HUES64 (cell line): ENCODE measurements at regions not wholly inside any gene's neighbourhood (a gene's known extent, or its start where the extent isn't known, plus 50 kb on each side); places are given as distances from the start of the nearest gene placed in this dataset.

Experiments used
- H3K27ac ChIP-seq: 2 replicates; pipeline ENCODE4 v1.7.0; 2013; ENCODE audit warnings: low read depth, low read length, inconsistent platforms
- H3K27me3 ChIP-seq: 2 replicates; pipeline ENCODE4 v1.6.1; 2013; ENCODE audit warnings: mild to moderate bottlenecking, low read length; ENCODE audit not compliant: insufficient read depth
- H3K36me3 ChIP-seq: 2 replicates; pipeline ENCODE4 v1.6.1; 2013; ENCODE audit warnings: mild to moderate bottlenecking, low read length; ENCODE audit not compliant: insufficient read depth
- H3K4me1 ChIP-seq: 2 replicates; pipeline ENCODE4 v1.6.1; 2013; ENCODE audit warnings: mild to moderate bottlenecking, low read length, moderate library complexity; ENCODE audit not compliant: insufficient read depth
- H3K4me3 ChIP-seq: 2 replicates; pipeline ENCODE4 v1.5.1; 2013; ENCODE audit warnings: mild to moderate bottlenecking, low read length, moderate library complexity
- H3K9ac ChIP-seq: 2 replicates; pipeline ENCODE4 v1.6.1; 2013; ENCODE audit warnings: mild to moderate bottlenecking, low read depth, low read length
- H3K9me3 ChIP-seq: 2 replicates; pipeline ENCODE4 v1.6.1; 2013; ENCODE audit warnings: low read depth, low read length; ENCODE audit not compliant: insufficient read depth
- WGBS: fragments of 150-250, 120-280 bp; methylation state at CpG from one replicate; pipeline ENCODE4 v1.1.7; 2013; ENCODE audit warnings: missing lambda C conversion rate; 5-methylcytosine and 5-hydroxymethylcytosine counted together

GRCh38 chr18:70931942-70932814 lies 643.3 kb downstream of the SOCS6 start:
- H3K27me3 ChIP-seq = no peaks in the 10 kb centered on the region
- H3K9me3 ChIP-seq = peaks cover 84% of the 10 kb centered on the region
- no peak overlapping the region for H3K27ac ChIP-seq
- H3K4me3 ChIP-seq = no peak overlapping the region
- H3K36me3 ChIP-seq = no peaks in the 10 kb centered on the region
- H3K4me1 ChIP-seq = no peaks in the 10 kb centered on the region
- WGBS = 60% methylated on average over 6 of the region's 7 CpGs
- H3K9ac ChIP-seq = no peak overlapping the region

- Histone ChIP-seq H3K27ac (no peak overlapping the region), H3K9ac (no peak overlapping the region), H3K4me1 (no peaks in the 10 kb centered on the region), H3K27me3 (no peaks in the 10 kb centered on the region), H3K4me3 (0 out of 2 replicates have a peak overlapping the region, but pooled peaks have one; percentile 5), H3K36me3 (no peaks in the 10 kb centered on the region), H3K9me3 (peaks cover 85% of the 10 kb centered on the region)
- 85% methylated on average over 4 of the region's 4 CpGs for WGBS
Observed at GRCh38 chr18:70920840-70921374, 632.1 kb downstream of the SOCS6 start.

GRCh38 chr18:70907673-70908072 lies 618.8 kb downstream of the SOCS6 start:
- H3K36me3 ChIP-seq = no peaks in the 10 kb centered on the region
- peaks cover 71% of the 10 kb centered on the region for H3K9me3 ChIP-seq
- WGBS = 28% methylated on average over 2 of the region's 3 CpGs
- no peak overlapping the region for H3K9ac ChIP-seq
- H3K4me1 ChIP-seq = no peaks in the 10 kb centered on the region
- H3K27ac ChIP-seq = no peak overlapping the region
- no peak overlapping the region for H3K4me3 ChIP-seq
- H3K27me3 ChIP-seq = no peaks in the 10 kb centered on the region

GRCh38 chr18:70892381-70892780 lies 603.5 kb downstream of the SOCS6 start:
- Histone ChIP-seq H3K36me3 (no peaks in the 10 kb centered on the region), H3K4me1 (no peaks in the 10 kb centered on the region), H3K4me3 (no peak overlapping the region), H3K27me3 (no peaks in the 10 kb centered on the region), H3K9ac (no peak overlapping the region), H3K9me3 (peaks cover 80% of the 10 kb centered on the region), H3K27ac (no peak overlapping the region)
- 100% methylated on average over 1 of the region's 1 CpG for WGBS

GRCh38 chr18:70870292-70870691 lies 581.4 kb downstream of the SOCS6 start:
- Histone ChIP-seq H3K27ac (no peak overlapping the region), H3K27me3 (no peaks in the 10 kb centered on the region), H3K4me3 (no peak overlapping the region), H3K4me1 (no peaks in the 10 kb centered on the region), H3K9ac (no peak overlapping the region), H3K9me3 (peaks cover 92% of the 10 kb centered on the region), H3K36me3 (no peaks in the 10 kb centered on the region)
- WGBS = no CpG with 5 or more reads among the region's 1 CpG

- 90% methylated on average over 7 of the region's 7 CpGs for WGBS
- peaks cover 76% of the 10 kb centered on the region for H3K9me3 ChIP-seq
- no peaks in the 10 kb centered on the region for H3K27me3 ChIP-seq
- no peak overlapping the region for H3K9ac ChIP-seq
- no peak overlapping the region for H3K4me3 ChIP-seq
- H3K27ac ChIP-seq = no peak overlapping the region
- no peaks in the 10 kb centered on the region for H3K4me1 ChIP-seq
- H3K36me3 ChIP-seq = no peaks in the 10 kb centered on the region
Observed at GRCh38 chr18:70848329-70848728, 559.5 kb downstream of the SOCS6 start.

- 91% methylated on average over 3 of the region's 3 CpGs for WGBS
- Histone ChIP-seq H3K27ac (no peak overlapping the region), H3K4me3 (no peak overlapping the region), H3K27me3 (no peaks in the 10 kb centered on the region), H3K9ac (no peak overlapping the region), H3K9me3 (peaks cover 77% of the 10 kb centered on the region), H3K36me3 (no peaks in the 10 kb centered on the region), H3K4me1 (no peaks in the 10 kb centered on the region)
Observed at GRCh38 chr18:70840649-70841048, 551.8 kb downstream of the SOCS6 start.

- no peaks in the 10 kb centered on the region for H3K4me1 ChIP-seq
- peaks cover 88% of the 10 kb centered on the region for H3K9me3 ChIP-seq
- no peak overlapping the region for H3K27ac ChIP-seq
- WGBS = 68% methylated on average over 3 of the region's 3 CpGs
- H3K27me3 ChIP-seq = no peaks in the 10 kb centered on the region
- H3K9ac ChIP-seq = no peak overlapping the region
- no peak overlapping the region for H3K4me3 ChIP-seq
- H3K36me3 ChIP-seq = no peaks in the 10 kb centered on the region
Observed at GRCh38 chr18:70827632-70828031, 538.8 kb downstream of the SOCS6 start.

GRCh38 chr18:70826571-70826970 lies 537.7 kb downstream of the SOCS6 start:
- Histone ChIP-seq H3K36me3 (no peaks in the 10 kb centered on the region), H3K9ac (no peak overlapping the region), H3K4me3 (no peak overlapping the region), H3K27ac (no peak overlapping the region), H3K9me3 (peaks cover 90% of the 10 kb centered on the region), H3K4me1 (no peaks in the 10 kb centered on the region), H3K27me3 (no peaks in the 10 kb centered on the region)
- 85% methylated on average over 2 of the region's 2 CpGs for WGBS

- H3K9me3 ChIP-seq = peaks cover 86% of the 10 kb centered on the region
- H3K9ac ChIP-seq = no peak overlapping the region
- H3K36me3 ChIP-seq = no peaks in the 10 kb centered on the region
- H3K4me3 ChIP-seq = no peak overlapping the region
- H3K27ac ChIP-seq = no peak overlapping the region
- no peaks in the 10 kb centered on the region for H3K27me3 ChIP-seq
- WGBS = 58% methylated on average over 3 of the region's 3 CpGs
- no peaks in the 10 kb centered on the region for H3K4me1 ChIP-seq
Observed at GRCh38 chr18:70822691-70823090, 533.8 kb downstream of the SOCS6 start.

- no peak overlapping the region for H3K9ac ChIP-seq
- 44% methylated on average over 2 of the region's 3 CpGs for WGBS
- peaks cover 85% of the 10 kb centered on the region for H3K9me3 ChIP-seq
Observed at GRCh38 chr18:70822117-70822516, 533.3 kb downstream of the SOCS6 start.

More at GRCh38 chr18:70822117-70822516, 533.3 kb downstream of the SOCS6 start:
- Histone ChIP-seq H3K27ac (no peak overlapping the region), H3K36me3 (no peaks in the 10 kb centered on the region), H3K4me1 (no peaks in the 10 kb centered on the region), H3K4me3 (no peak overlapping the region), H3K27me3 (no peaks in the 10 kb centered on the region)
